A549 (cell line): ENCODE measurements at regions not wholly inside any gene's neighbourhood (a gene's known extent, or its start where the extent isn't known, plus 50 kb on each side); places are given as distances from the start of the nearest gene placed in this dataset.

Experiments used
- ATAC-seq, 2 experiments: fragments of 200-7000 bp in 1 of 2; fragments of >200 bp in 1 of 2; cut with Nextera tagmentation in 1 of 2; cut with Tn5 transposase in 1 of 2; 3 replicates each; pipeline versions ENCODE4 v1.8.0 to v1.9.1; 2018 to 2020; ENCODE audit warnings: mild to moderate bottlenecking in 1 of 2, moderate library complexity in 1 of 2
- CTCF ChIA-PET: fragments of 300-600 bp; sonication (Branson Sonifier 250); formaldehyde crosslinking; extraction: SDS; loops from one replicate; lab custom pipeline; 2021; ENCODE audit warnings: antibody characterized with exemption, inconsistent platforms; lab: Yijun Ruan, JAX
- POLR2A ChIA-PET: fragments of 350-600 bp; formaldehyde crosslinking; extraction: SDS; loops from one replicate; lab custom pipeline; 2021; ENCODE audit warnings: antibody characterized with exemption, inconsistent platforms; lab: Yijun Ruan, JAX
- DNase-seq, 2 experiments: peaks; one replicate each; pipeline versions ENCODE4 v3.0.0 to v3.0.0-alpha.2; 2011 to 2016; ENCODE audit warnings: low read depth in 1 of 2, low spot score in 1 of 2
- FAIRE-seq: peaks from 2 replicates; lab custom pipeline; 2011; peaks lifted over from hg19 to GRCh38; lab: Jason Lieb, UNC
- H3K27ac ChIP-seq, 2 experiments: fragments of >200 bp; sonication (Bioruptor Twin); formaldehyde crosslinking; 3 replicates each; pipeline ENCODE4 v1.5.1; 2016 to 2017
- H3K4me1 ChIP-seq: fragments of >200 bp; sonication (Bioruptor Twin); formaldehyde crosslinking; 3 replicates; pipeline ENCODE4 v1.6.1; 2016
- H3K4me2 ChIP-seq: fragments of >200 bp; sonication (Bioruptor Twin); formaldehyde crosslinking; 3 replicates; pipeline ENCODE4 v1.6.1; 2016
- H3K4me3 ChIP-seq: fragments of >200 bp; sonication (Bioruptor Twin); formaldehyde crosslinking; 3 replicates; pipeline ENCODE4 v1.5.1; 2016
- H3K9me3 ChIP-seq: fragments of >200 bp; sonication (Bioruptor Twin); formaldehyde crosslinking; 3 replicates; pipeline ENCODE4 v1.6.1; 2016
- CHD2 ChIP-seq: fragments of 150-350 bp; IDR thresholded peaks from 2 replicates; pipeline ENCODE4 v1.6.1; 2014; ENCODE audit warnings: low read length; ENCODE audit not compliant: partially characterized antibody
- CHD4 ChIP-seq: fragments of 200-600 bp; sonication (generic); IDR thresholded peaks from 2 replicates; pipeline ENCODE4 v1.6.1; 2016; ENCODE audit warnings: antibody characterized with exemption, mild to moderate bottlenecking, borderline replicate concordance
- CTCF ChIP-seq: fragments of >200 bp; sonication (Bioruptor Twin); formaldehyde crosslinking; IDR thresholded peaks from 3 replicates; pipeline ENCODE4 v1.5.1; 2016
- EHF ChIP-seq: fragments of 250-450 bp; sonication (Bioruptor Pico); IDR thresholded peaks from 2 replicates; pipeline ENCODE4 v1.5.0; 2020; ENCODE audit warnings: mild to moderate bottlenecking
- FOSB ChIP-seq: fragments of 250-450 bp; sonication (Bioruptor Pico); IDR thresholded peaks from 2 replicates; pipeline ENCODE4 v1.5.0; 2020; ENCODE audit warnings: mild to moderate bottlenecking, moderate library complexity
- FOSL2 ChIP-seq, 2 experiments: fragments of 450-650 bp in 1 of 2; fragments of >200 bp in 1 of 2; sonication (Bioruptor Twin) in 1 of 2; formaldehyde crosslinking; IDR thresholded peaks; 2 replicates each; pipeline versions ENCODE4 v1.5.0 to v1.6.1; 2016 to 2020; ENCODE audit warnings: mild to moderate bottlenecking in 1 of 2, moderate library complexity in 1 of 2
- GATA3 ChIP-seq: IDR thresholded peaks from 2 replicates; pipeline ENCODE4 v1.6.1; 2012; ENCODE audit warnings: borderline replicate concordance
- HDAC2 ChIP-seq: fragments of 200-600 bp; sonication (generic); IDR thresholded peaks from 2 replicates; pipeline ENCODE4 v1.6.1; 2016
- HES2 ChIP-seq: fragments of >200 bp; sonication (Bioruptor Twin); formaldehyde crosslinking; IDR thresholded peaks from 2 replicates; pipeline ENCODE4 v1.6.1; 2016
- HMGXB4 ChIP-seq: fragments of 250-450 bp; sonication (Bioruptor Pico); IDR thresholded peaks from 2 replicates; pipeline ENCODE4 v1.5.0; 2021; ENCODE audit warnings: mild to moderate bottlenecking, moderate library complexity, borderline replicate concordance
- HOXA7 ChIP-seq: fragments of 250-450 bp; sonication (Bioruptor Pico); IDR thresholded peaks from 2 replicates; pipeline ENCODE4 v1.5.0; 2020; ENCODE audit warnings: mild to moderate bottlenecking, moderate library complexity
- HOXB5 ChIP-seq: fragments of 250-450 bp; sonication (Bioruptor Pico); IDR thresholded peaks from 2 replicates; pipeline ENCODE4 v1.5.0; 2020; ENCODE audit warnings: mild to moderate bottlenecking, moderate library complexity
- JUNB ChIP-seq: fragments of >200 bp; sonication (Bioruptor Twin); formaldehyde crosslinking; IDR thresholded peaks from 2 replicates; pipeline ENCODE4 v1.6.1; 2016
- KDM5A ChIP-seq: fragments of 200-600 bp; sonication (generic); IDR thresholded peaks from 2 replicates; pipeline ENCODE4 v1.6.1; 2016; ENCODE audit warnings: antibody characterized with exemption, mild to moderate bottlenecking
- MAX ChIP-seq: IDR thresholded peaks from 2 replicates; pipeline ENCODE4 v1.6.1; 2012
- MYC ChIP-seq: IDR thresholded peaks from 2 replicates; pipeline ENCODE4 v1.6.1; 2012; ENCODE audit warnings: mild to moderate bottlenecking, inconsistent platforms, low read length, improper control_type of control experiment, borderline replicate concordance
- NFE2L2 ChIP-seq: fragments of 150-350 bp; conservative IDR thresholded peaks from 2 replicates; pipeline ENCODE4 v1.6.1; 2014; ENCODE audit warnings: low read length
- NR3C1 ChIP-seq: fragments of >200 bp; sonication (Bioruptor Twin); formaldehyde crosslinking; IDR thresholded peaks from 3 replicates; pipeline ENCODE4 v1.6.1; 2017
- POLR2A ChIP-seq: IDR thresholded peaks from 2 replicates; pipeline ENCODE4 v1.6.1; 2012; ENCODE audit warnings: mild to moderate bottlenecking, low read length
- TP53 ChIP-seq: fragments of 250-450 bp; sonication (Bioruptor Pico); IDR thresholded peaks from 2 replicates; pipeline ENCODE4 v1.5.0; 2021; ENCODE audit warnings: mild to moderate bottlenecking, moderate library complexity
- USF2 ChIP-seq: fragments of 450-650 bp; IDR thresholded peaks from 2 replicates; pipeline ENCODE4 v1.6.1; 2014; ENCODE audit warnings: antibody characterized with exemption
- ZNF302 ChIP-seq: fragments of 250-450 bp; sonication (Bioruptor Pico); IDR thresholded peaks from 2 replicates; pipeline ENCODE4 v1.9.0; 2021; ENCODE audit warnings: inconsistent platforms, mild to moderate bottlenecking, moderate library complexity
- ZSCAN20 ChIP-seq: fragments of 250-450 bp; sonication (Bioruptor Pico); IDR thresholded peaks from 2 replicates; pipeline ENCODE4 v1.8.0; 2022; ENCODE audit warnings: mild to moderate bottlenecking, moderate library complexity
- WGBS: methylation state at CpG from one replicate; pipeline ENCODE4 v1.1.6; 2017; ENCODE audit errors: missing lambda C conversion rate; 5-methylcytosine and 5-hydroxymethylcytosine counted together

- H3K27ac ChIP-seq: no peak overlapping the region
- no peak for TF ChIP-seq HES2
- TF ChIP-seq HOXB5 (CRISPR knock-in tag): no peak
- no peak for TF ChIP-seq MAX
- no peak for TF ChIP-seq EHF (CRISPR knock-in tag)
- no peak for TF ChIP-seq HDAC2
- no peak for TF ChIP-seq GATA3
- no peak for TF ChIP-seq CTCF
- TF ChIP-seq NFE2L2: no peak
- TF ChIP-seq, all 56 proteins: peak for 0
- 4% methylated on average over 4 of the region's 4 CpGs for WGBS
- CTCF ChIA-PET: no interaction called here
- ATAC-seq (no peak), FAIRE-seq (no peak), DNase-seq (peak in 1 of 2 experiments; percentile 3)
- 0 out of 3 replicates have a peak overlapping the region, but pooled peaks have one; percentile 10 for H3K4me2 ChIP-seq
- H3K4me3 ChIP-seq: no peak overlapping the region
- POLR2A ChIA-PET: no interaction called here
- H3K4me1 ChIP-seq: peaks cover 8% of the 10 kb centered on the region; the same call in 2 of the 3 replicates
- H3K9me3 ChIP-seq: peaks cover 6% of the 10 kb centered on the region; the same call in 1 of the 3 replicates
Observed at GRCh38 chr5:174642816-174643405, 81.5 kb upstream of the MSX2 start.

GRCh38 chr5:174644436-174644835 lies 79.9 kb upstream of the MSX2 start:
- no peak overlapping the region for H3K4me2 ChIP-seq
- no peak for FAIRE-seq
- peaks cover 8% of the 10 kb centered on the region; the same call in 2 of the 3 replicates for H3K4me1 ChIP-seq
- TF ChIP-seq TP53 (CRISPR knock-in tag): no peak
- TF ChIP-seq HOXB5 (CRISPR knock-in tag): no peak
- no peak for TF ChIP-seq ZNF302
- TF ChIP-seq FOSL2 (IDR thresholded peaks at IDR 0.05): no peak
- TF ChIP-seq FOSL2 (CRISPR knock-in tag; IDR thresholded peaks at IDR 0.05): no peak
- no peak for TF ChIP-seq FOSB
- TF ChIP-seq MAX: no peak
- no peak for TF ChIP-seq JUNB
- no peak for TF ChIP-seq HMGXB4 (CRISPR knock-in tag)
- no peak for TF ChIP-seq NR3C1
- TF ChIP-seq HDAC2: no peak
- no peak for TF ChIP-seq HES2
- no peak for TF ChIP-seq MYC
- no peak for TF ChIP-seq CHD4
- TF ChIP-seq USF2: no peak
- no peak for TF ChIP-seq POLR2A
- no peak for TF ChIP-seq ZSCAN20 (CRISPR knock-in tag)
- no peak for TF ChIP-seq HOXA7 (CRISPR knock-in tag)
- TF ChIP-seq KDM5A: no peak
- TF ChIP-seq CHD2: no peak
- TF ChIP-seq, all 56 proteins: peak for 0
- H3K9me3 ChIP-seq: peaks cover 10% of the 10 kb centered on the region; the same call in 2 of the 3 replicates
- ATAC-seq (no peak), DNase-seq (no peak)
- CTCF ChIA-PET: interaction anchor here (1.3 kb wide), 1 partner anchor 225 kb away, joined by 5 read pairs; no protein-coding TSS in a partner anchor
- no peak overlapping the region for H3K27ac ChIP-seq
- no peak overlapping the region for H3K4me3 ChIP-seq
- 49% methylated on average over 3 of the region's 3 CpGs for WGBS
- POLR2A ChIA-PET: no interaction called here
